PC-9 (cell line): ENCODE measurements at regions not wholly inside any gene's neighbourhood (a gene's known extent, or its start where the extent isn't known, plus 50 kb on each side); places are given as distances from the start of the nearest gene placed in this dataset.

Source experiments
- BruUV-seq: library from RNA; stranded (reverse); fragments of 400-500 nt; replicated peaks from 2 replicates; lab custom pipeline; 2021; lab: Mats Ljungman, UMichigan
- CTCF ChIA-PET: fragments of 300-600 bp; sonication (Branson Sonifier 250); formaldehyde crosslinking; loops from one replicate; lab custom pipeline; 2022; ENCODE audit warnings: antibody characterized with exemption; lab: Charles Lee
- POLR2A ChIA-PET: fragments of 300-600 bp; sonication (Branson Sonifier 250); formaldehyde crosslinking; loops from one replicate; lab custom pipeline; 2022; ENCODE audit warnings: antibody characterized with exemption; ENCODE audit not compliant: unreplicated experiment; lab: Charles Lee
- DNase-seq, 2 experiments: peaks; one replicate each; pipeline versions ENCODE4 v3.0.0 to v3.0.0-alpha.2; 2015 to 2022; ENCODE audit warnings: mixed read lengths in 1 of 2
- H2AFZ ChIP-seq: fragments of 200-600 bp; sonication (generic); 2 replicates; pipeline ENCODE4 v1.8.1; 2017; ENCODE audit warnings: antibody characterized with exemption
- H3F3A ChIP-seq: fragments of 200-600 bp; sonication (generic); 2 replicates; pipeline ENCODE4 v1.8.1; 2017; ENCODE audit warnings: antibody characterized with exemption, mild to moderate bottlenecking, low read depth; ENCODE audit not compliant: insufficient read depth
- H3K27ac ChIP-seq: fragments of 200-600 bp; sonication (generic); 2 replicates; pipeline ENCODE4 v1.6.1; 2016; ENCODE audit warnings: mixed run types
- H3K27me3 ChIP-seq: fragments of 200-600 bp; sonication (generic); 2 replicates; pipeline ENCODE4 v1.6.1; 2016; ENCODE audit warnings: low read depth, mixed run types; ENCODE audit not compliant: insufficient read depth
- H3K36me3 ChIP-seq: fragments of 200-600 bp; sonication (generic); 2 replicates; pipeline ENCODE4 v1.6.1; 2016; ENCODE audit warnings: low read depth, mixed run types
- H3K4me1 ChIP-seq: fragments of 200-600 bp; sonication (generic); replicated peaks from 2 replicates; pipeline ENCODE4 v1.6.1; 2016; ENCODE audit warnings: mixed run types; ENCODE audit not compliant: insufficient read depth
- H3K4me2 ChIP-seq: fragments of 200-600 bp; sonication (generic); 2 replicates; pipeline ENCODE4 v1.6.1; 2017; ENCODE audit warnings: mixed run types
- H3K4me3 ChIP-seq: fragments of 200-600 bp; sonication (generic); 2 replicates; pipeline ENCODE4 v1.6.1; 2016; ENCODE audit warnings: mixed run types
- H3K79me2 ChIP-seq: fragments of 200-600 bp; sonication (generic); 2 replicates; pipeline ENCODE4 v1.6.1; 2017; ENCODE audit warnings: low read depth, mixed run types
- H3K9me2 ChIP-seq: fragments of 200-600 bp; sonication (generic); 2 replicates; pipeline ENCODE4 v1.8.1; 2017; ENCODE audit warnings: mild to moderate bottlenecking; ENCODE audit not compliant: insufficient read depth
- H3K9me3 ChIP-seq: fragments of 200-600 bp; sonication (generic); 2 replicates; pipeline ENCODE4 v1.8.1; 2016; ENCODE audit warnings: low read depth; ENCODE audit not compliant: insufficient read depth
- H4K20me1 ChIP-seq: fragments of 200-600 bp; sonication (generic); 2 replicates; pipeline ENCODE4 v1.8.1; 2017; ENCODE audit not compliant: insufficient read depth
- CTCF ChIP-seq: fragments of 200-600 bp; sonication (generic); conservative IDR thresholded peaks from 2 replicates; pipeline ENCODE4 v1.6.1; 2017; ENCODE audit warnings: mixed run types, antibody characterized with exemption, mild to moderate bottlenecking, moderate library complexity
- EZH2 ChIP-seq: fragments of 200-600 bp; sonication (generic); IDR thresholded peaks from 2 replicates; pipeline ENCODE4 v1.8.0; 2017; ENCODE audit warnings: antibody characterized with exemption, low read depth
- intact Hi-C: fragments of 100-400 bp; cut with micrococcal nuclease; formaldehyde crosslinking; loops from one replicate; pipeline ENCODE4 v1.10.0; 2022; ENCODE audit not compliant: unreplicated experiment

- BruUV-seq = no TSS peak
- intact Hi-C loops = no loop called here
- no peaks in the 10 kb centered on the region for H3K36me3 ChIP-seq
- no peaks in the 10 kb centered on the region for H3K9me3 ChIP-seq
- H3K4me2 ChIP-seq = no peak overlapping the region
- no peak overlapping the region for H2AFZ ChIP-seq
- DNase-seq = no peak
- H4K20me1 ChIP-seq = no peaks in the 10 kb centered on the region
- H3K9me2 ChIP-seq = no peaks in the 10 kb centered on the region
- TF ChIP-seq CTCF = no peak
- TF ChIP-seq EZH2 = no peak
- no peaks in the 10 kb centered on the region for H3K27me3 ChIP-seq
- CTCF ChIA-PET = no interaction called here
- POLR2A ChIA-PET = interaction anchor here (0.7 kb wide), 1 partner anchor 195 kb away, joined by 4 read pairs; no protein-coding TSS in a partner anchor
- no peaks in the 10 kb centered on the region for H3K79me2 ChIP-seq
- H3F3A ChIP-seq = no peaks in the 10 kb centered on the region
- H3K27ac ChIP-seq = no peak overlapping the region
- H3K4me1 ChIP-seq = no peaks in the 10 kb centered on the region
- H3K4me3 ChIP-seq = no peak overlapping the region
Observed at GRCh38 chr13:67505376-67505775, 275.2 kb upstream of the PCDH9 start.

- no peak overlapping the region for H3K4me3 ChIP-seq
- no peaks in the 10 kb centered on the region for H3K9me3 ChIP-seq
- H3K27ac ChIP-seq = no peak overlapping the region
- ChIA-PET CTCF (no interaction called here), POLR2A (no interaction called here)
- no TSS peak for BruUV-seq
- H4K20me1 ChIP-seq = no peaks in the 10 kb centered on the region
- H3F3A ChIP-seq = no peaks in the 10 kb centered on the region
- no peak overlapping the region for H3K4me2 ChIP-seq
- H3K27me3 ChIP-seq = no peaks in the 10 kb centered on the region
- no peaks in the 10 kb centered on the region for H3K4me1 ChIP-seq
- no peak for TF ChIP-seq CTCF
- TF ChIP-seq EZH2 = no peak
- no peaks in the 10 kb centered on the region for H3K36me3 ChIP-seq
- H2AFZ ChIP-seq = no peak overlapping the region
- no peaks in the 10 kb centered on the region for H3K9me2 ChIP-seq
- intact Hi-C loops = no loop called here
- no peak for DNase-seq
- H3K79me2 ChIP-seq = no peaks in the 10 kb centered on the region
Observed at GRCh38 chr13:67498948-67499347, 268.8 kb upstream of the PCDH9 start.

- H3K79me2 ChIP-seq = no peaks in the 10 kb centered on the region
- no peaks in the 10 kb centered on the region for H3K36me3 ChIP-seq
- H3K27ac ChIP-seq = no peak overlapping the region
- H2AFZ ChIP-seq = no peak overlapping the region
- H3K9me3 ChIP-seq = no peaks in the 10 kb centered on the region
- H3F3A ChIP-seq = no peaks in the 10 kb centered on the region
- no peak overlapping the region for H3K4me3 ChIP-seq
- no peaks in the 10 kb centered on the region for H3K9me2 ChIP-seq
- ChIA-PET POLR2A (no interaction called here), CTCF (no interaction called here)
- DNase-seq = no peak
- H4K20me1 ChIP-seq = no peaks in the 10 kb centered on the region
- no peaks in the 10 kb centered on the region for H3K4me1 ChIP-seq
- H3K4me2 ChIP-seq = no peak overlapping the region
- H3K27me3 ChIP-seq = no peaks in the 10 kb centered on the region
- intact Hi-C loops = no loop called here
- no peak for TF ChIP-seq CTCF
- no peak for TF ChIP-seq EZH2
- BruUV-seq = no TSS peak
Observed at GRCh38 chr13:67493835-67494234, 263.7 kb upstream of the PCDH9 start.
